Activated T-cell treated with anti-CD3 and anti-CD28 coated beads, Interleukin-2, amount 50 U/mL, for 72 hours (primary cell): ENCODE measurements at regions not wholly inside any gene's neighbourhood (a gene's known extent, or its start where the extent isn't known, plus 50 kb on each side); places are given as distances from the start of the nearest gene placed in this dataset.

Experiments
- ATAC-seq, 2 donors: fragments of 150-1000 bp; cut with Tn5 transposase; replicated peaks in 1 of 2; 2 replicates each; pipeline ENCODE4 v1.10.0; 2021; ENCODE audit warnings: moderate library complexity in 2 of 2, mild to moderate bottlenecking in 1 of 2
- DNase-seq, 2 donors: peaks; one replicate each; pipeline ENCODE4 v3.0.0; 2021 to 2022; ENCODE audit warnings: mixed read lengths in 1 of 2
- H3K27ac Mint-ChIP-seq: one replicate; pipeline ENCODE4 v1.8.0; 2022; ENCODE audit warnings: mild to moderate bottlenecking, moderate library complexity, mixed read lengths
- H3K27me3 Mint-ChIP-seq: one replicate; pipeline ENCODE4 v1.8.0; 2022; ENCODE audit warnings: low read depth, mixed read lengths
- H3K36me3 Mint-ChIP-seq, 2 donors: one replicate each; pipeline ENCODE4 v1.8.0; 2022; ENCODE audit warnings: mixed read lengths in 2 of 2, mild to moderate bottlenecking in 1 of 2; ENCODE audit not compliant: insufficient read depth in 2 of 2
- H3K4me1 Mint-ChIP-seq: one replicate; pipeline ENCODE4 v1.8.0; 2022; ENCODE audit warnings: low read depth, mixed read lengths
- H3K4me3 Mint-ChIP-seq, 2 donors: one replicate each; pipeline ENCODE4 v1.8.0; 2022; ENCODE audit warnings: mild to moderate bottlenecking in 2 of 2, mixed read lengths in 2 of 2, moderate library complexity in 2 of 2
- H3K9me3 Mint-ChIP-seq, 2 donors: one replicate each; pipeline ENCODE4 v1.8.0; 2022; ENCODE audit warnings: mixed read lengths in 2 of 2

GRCh38 chr10:83935339-83935736 lies 204.0 kb upstream of the GHITM start:
- Mint-ChIP-seq H3K36me3 (no peaks in the 10 kb centered on the region), H3K27me3 (no peaks in the 10 kb centered on the region), H3K27ac (no peak overlapping the region), H3K9me3 (no peaks in the 10 kb centered on the region), H3K4me1 (no peaks in the 10 kb centered on the region), H3K4me3 (no peak overlapping the region)
- ATAC-seq (no peak), DNase-seq (no peak)

GRCh38 chr10:83935911-83936310 lies 203.4 kb upstream of the GHITM start:
- H3K36me3 Mint-ChIP-seq: no peaks in the 10 kb centered on the region
- no peaks in the 10 kb centered on the region for H3K9me3 Mint-ChIP-seq
- ATAC-seq: no peak
- no peaks in the 10 kb centered on the region for H3K4me1 Mint-ChIP-seq
- H3K4me3 Mint-ChIP-seq: no peak overlapping the region
- DNase-seq: no peak
- no peaks in the 10 kb centered on the region for H3K27me3 Mint-ChIP-seq
- H3K27ac Mint-ChIP-seq: no peak overlapping the region

GRCh38 chr10:83937161-83937560 lies 202.1 kb upstream of the GHITM start:
- ATAC-seq (no peak), DNase-seq (no peak)
- Mint-ChIP-seq H3K4me1 (no peaks in the 10 kb centered on the region), H3K27me3 (no peaks in the 10 kb centered on the region), H3K27ac (no peak overlapping the region), H3K9me3 (no peaks in the 10 kb centered on the region), H3K36me3 (no peaks in the 10 kb centered on the region), H3K4me3 (no peak overlapping the region)

- Mint-ChIP-seq H3K27ac (no peak overlapping the region), H3K9me3 (no peaks in the 10 kb centered on the region), H3K4me1 (no peaks in the 10 kb centered on the region), H3K4me3 (no peak overlapping the region), H3K27me3 (no peaks in the 10 kb centered on the region), H3K36me3 (no peaks in the 10 kb centered on the region)
- no peak for ATAC-seq
- DNase-seq: no peak
Measured at GRCh38 chr10:83937826-83938225, 201.5 kb upstream of the GHITM start.

- Mint-ChIP-seq H3K4me3 (no peak overlapping the region), H3K4me1 (no peaks in the 10 kb centered on the region), H3K9me3 (no peaks in the 10 kb centered on the region), H3K27me3 (no peaks in the 10 kb centered on the region), H3K36me3 (no peaks in the 10 kb centered on the region), H3K27ac (no peak overlapping the region)
- no peak for DNase-seq
- ATAC-seq: no peak
Measured at GRCh38 chr10:83941189-83941588, 198.1 kb upstream of the GHITM start.

- H3K4me3 Mint-ChIP-seq: no peak overlapping the region
- no peak for ATAC-seq
- no peak for DNase-seq
- no peaks in the 10 kb centered on the region for H3K4me1 Mint-ChIP-seq
- H3K9me3 Mint-ChIP-seq: no peaks in the 10 kb centered on the region
- H3K27ac Mint-ChIP-seq: no peak overlapping the region
- no peaks in the 10 kb centered on the region for H3K27me3 Mint-ChIP-seq
- H3K36me3 Mint-ChIP-seq: no peaks in the 10 kb centered on the region
Measured at GRCh38 chr10:83942410-83942809, 196.9 kb upstream of the GHITM start.

GRCh38 chr10:83943049-83943448 lies 196.3 kb upstream of the GHITM start:
- H3K27me3 Mint-ChIP-seq: no peaks in the 10 kb centered on the region
- no peaks in the 10 kb centered on the region for H3K9me3 Mint-ChIP-seq
- no peak for DNase-seq
- ATAC-seq: no peak
- H3K4me3 Mint-ChIP-seq: no peak overlapping the region
- no peaks in the 10 kb centered on the region for H3K4me1 Mint-ChIP-seq
- H3K27ac Mint-ChIP-seq: no peak overlapping the region
- no peaks in the 10 kb centered on the region for H3K36me3 Mint-ChIP-seq

GRCh38 chr10:83943920-83944319 lies 195.4 kb upstream of the GHITM start:
- Mint-ChIP-seq H3K4me3 (no peak overlapping the region), H3K27me3 (no peaks in the 10 kb centered on the region), H3K27ac (no peak overlapping the region), H3K36me3 (no peaks in the 10 kb centered on the region), H3K4me1 (no peaks in the 10 kb centered on the region), H3K9me3 (no peaks in the 10 kb centered on the region)
- DNase-seq (no peak), ATAC-seq (no peak)

- no peak for DNase-seq
- H3K9me3 Mint-ChIP-seq: no peaks in the 10 kb centered on the region
- H3K36me3 Mint-ChIP-seq: no peaks in the 10 kb centered on the region
- H3K4me3 Mint-ChIP-seq: no peak overlapping the region
- ATAC-seq: no peak
- no peaks in the 10 kb centered on the region for H3K27me3 Mint-ChIP-seq
- H3K4me1 Mint-ChIP-seq: no peaks in the 10 kb centered on the region
- no peak overlapping the region for H3K27ac Mint-ChIP-seq
Measured at GRCh38 chr10:83945982-83946718, 193.2 kb upstream of the GHITM start.

- no peak overlapping the region for H3K4me3 Mint-ChIP-seq
- no peaks in the 10 kb centered on the region for H3K27me3 Mint-ChIP-seq
- no peaks in the 10 kb centered on the region for H3K9me3 Mint-ChIP-seq
- H3K27ac Mint-ChIP-seq: no peak overlapping the region
- no peaks in the 10 kb centered on the region for H3K4me1 Mint-ChIP-seq
- no peaks in the 10 kb centered on the region for H3K36me3 Mint-ChIP-seq
- no peak for DNase-seq
- no peak for ATAC-seq
Measured at GRCh38 chr10:83952314-83952713, 187.0 kb upstream of the GHITM start.

GRCh38 chr10:83953589-83953988 lies 185.7 kb upstream of the GHITM start:
- no peak for DNase-seq
- Mint-ChIP-seq H3K27me3 (no peaks in the 10 kb centered on the region), H3K9me3 (no peaks in the 10 kb centered on the region), H3K36me3 (no peaks in the 10 kb centered on the region), H3K27ac (no peak overlapping the region), H3K4me1 (no peaks in the 10 kb centered on the region), H3K4me3 (no peak overlapping the region)
- no peak for ATAC-seq

- H3K36me3 Mint-ChIP-seq: no peaks in the 10 kb centered on the region
- no peak overlapping the region for H3K27ac Mint-ChIP-seq
- no peaks in the 10 kb centered on the region for H3K27me3 Mint-ChIP-seq
- no peaks in the 10 kb centered on the region for H3K9me3 Mint-ChIP-seq
- DNase-seq (no peak), ATAC-seq (no peak)
- H3K4me3 Mint-ChIP-seq: no peak overlapping the region
- H3K4me1 Mint-ChIP-seq: no peaks in the 10 kb centered on the region
Measured at GRCh38 chr10:83954193-83954799, 185.0 kb upstream of the GHITM start.

GRCh38 chr10:83955406-83955805 lies 183.9 kb upstream of the GHITM start:
- H3K36me3 Mint-ChIP-seq: no peaks in the 10 kb centered on the region
- no peak overlapping the region for H3K27ac Mint-ChIP-seq
- no peak for DNase-seq
- no peak for ATAC-seq
- H3K27me3 Mint-ChIP-seq: no peaks in the 10 kb centered on the region
- H3K4me1 Mint-ChIP-seq: no peaks in the 10 kb centered on the region
- no peaks in the 10 kb centered on the region for H3K9me3 Mint-ChIP-seq
- H3K4me3 Mint-ChIP-seq: no peak overlapping the region
